HG03159 (cell line): ENCODE measurements at regions not wholly inside any gene's neighbourhood (a gene's known extent, or its start where the extent isn't known, plus 50 kb on each side); places are given as distances from the start of the nearest gene placed in this dataset.
"Not testable (repeated sequence)": the region's sequence is repeated elsewhere in the genome, so short reads cannot be mapped to it uniquely, and the experiment has no call there.

Experiments
- ATAC-seq: cut with Tn5 transposase; IDR thresholded peaks from one replicate; pipeline ENCODE4 v1.9.1; 2021; ENCODE audit warnings: mild to moderate bottlenecking, moderate library complexity; ENCODE audit not compliant: unreplicated experiment

DNA sequence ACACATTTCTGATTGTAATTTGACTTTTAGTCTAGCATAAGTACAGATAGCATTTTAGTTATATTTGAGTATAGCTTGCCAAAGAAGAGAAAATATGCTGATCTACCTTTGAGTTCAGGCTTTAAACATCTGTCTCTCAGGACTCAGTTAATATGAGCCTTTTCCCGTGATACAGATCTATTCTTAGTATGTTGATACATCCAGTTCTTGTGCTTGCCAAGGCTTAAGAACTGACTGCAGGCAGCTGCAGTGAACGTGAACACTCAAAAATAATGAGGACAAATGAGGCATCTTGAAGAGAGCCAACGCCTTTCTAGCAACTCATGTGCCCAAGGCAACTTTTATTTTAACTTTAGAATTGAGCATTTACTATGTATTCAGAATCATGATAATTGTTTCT, 325.5 kb downstream of the SI start:
- ATAC-seq, result no peak

DNA sequence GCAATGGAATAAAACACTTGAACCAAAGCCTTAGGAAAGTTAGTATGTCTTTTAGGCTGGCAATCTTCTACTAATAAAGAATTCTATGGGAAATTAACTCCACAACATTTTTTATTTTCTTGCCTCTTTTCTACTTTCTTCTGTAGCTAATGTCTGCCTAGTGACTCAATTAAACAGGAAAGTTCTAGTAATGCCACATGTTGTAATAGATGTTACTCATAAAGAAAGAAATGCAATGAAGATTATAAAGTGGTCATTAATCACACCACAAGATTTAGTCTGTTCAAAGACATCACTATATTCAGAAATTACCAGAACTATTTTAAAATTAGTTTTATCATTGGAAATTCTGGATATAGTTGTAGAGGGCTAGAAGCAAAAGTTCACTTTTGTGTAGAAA, 329.7 kb downstream of the SI start:
- no peak for ATAC-seq

DNA sequence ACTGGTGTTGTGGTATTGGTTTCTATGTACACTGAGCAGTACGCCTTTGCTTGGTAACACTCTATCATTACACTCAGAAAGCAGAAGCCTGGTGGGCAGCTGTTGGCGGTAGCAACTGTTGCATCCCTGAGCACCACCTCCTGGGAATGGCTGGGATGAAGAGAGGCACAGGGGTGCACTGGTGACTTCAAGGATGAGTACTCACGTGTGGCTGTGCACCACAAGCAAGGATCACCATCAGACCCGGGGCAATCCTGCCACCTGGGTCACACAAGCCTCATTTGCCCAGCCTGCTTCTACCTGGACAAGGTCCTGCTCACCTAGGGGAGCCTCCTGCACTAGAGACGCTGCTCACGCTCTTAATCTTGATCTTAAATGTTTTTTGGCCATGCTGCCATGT, 336.4 kb downstream of the SI start:
- no peak for ATAC-seq

DNA sequence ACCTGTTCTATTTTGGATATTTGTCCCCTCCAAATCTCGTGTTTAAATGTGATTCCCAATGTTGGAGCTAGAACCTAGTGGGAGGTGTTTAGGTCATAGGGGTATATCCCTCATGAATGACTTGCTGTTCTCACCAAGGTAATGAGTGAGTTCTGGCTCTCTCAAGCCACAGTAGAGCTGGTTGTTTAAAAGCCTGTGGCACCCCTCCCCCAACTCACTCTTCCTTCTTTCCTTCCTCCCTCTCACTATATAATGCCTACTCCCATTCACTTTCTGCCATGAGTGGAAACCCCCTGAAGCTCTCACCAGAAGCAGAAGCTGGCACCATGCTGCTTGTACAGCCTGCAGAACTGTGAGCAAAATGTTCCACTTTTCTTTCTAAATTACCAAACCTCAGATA, 341.1 kb downstream of the SI start:
- no peak for ATAC-seq

DNA sequence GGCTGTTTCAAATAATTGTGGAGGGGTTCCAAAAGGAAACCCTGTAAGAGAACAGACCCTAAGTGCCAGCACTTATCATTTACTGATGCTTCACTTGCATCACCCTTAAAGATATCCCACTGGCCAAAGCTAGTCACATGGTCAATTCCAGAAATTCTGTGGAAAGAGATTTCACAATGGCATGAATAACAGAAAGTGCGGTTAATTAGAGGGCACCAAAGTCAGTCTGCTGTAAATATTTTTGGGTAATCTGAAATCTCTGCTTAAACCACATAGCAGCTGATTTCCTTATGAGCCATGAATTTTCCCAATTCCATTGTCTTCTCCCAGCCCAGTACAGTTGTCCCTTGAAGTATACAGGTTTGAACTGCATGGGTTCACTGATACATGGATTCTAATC, 346.1 kb downstream of the SI start:
- ATAC-seq, result no peak

DNA sequence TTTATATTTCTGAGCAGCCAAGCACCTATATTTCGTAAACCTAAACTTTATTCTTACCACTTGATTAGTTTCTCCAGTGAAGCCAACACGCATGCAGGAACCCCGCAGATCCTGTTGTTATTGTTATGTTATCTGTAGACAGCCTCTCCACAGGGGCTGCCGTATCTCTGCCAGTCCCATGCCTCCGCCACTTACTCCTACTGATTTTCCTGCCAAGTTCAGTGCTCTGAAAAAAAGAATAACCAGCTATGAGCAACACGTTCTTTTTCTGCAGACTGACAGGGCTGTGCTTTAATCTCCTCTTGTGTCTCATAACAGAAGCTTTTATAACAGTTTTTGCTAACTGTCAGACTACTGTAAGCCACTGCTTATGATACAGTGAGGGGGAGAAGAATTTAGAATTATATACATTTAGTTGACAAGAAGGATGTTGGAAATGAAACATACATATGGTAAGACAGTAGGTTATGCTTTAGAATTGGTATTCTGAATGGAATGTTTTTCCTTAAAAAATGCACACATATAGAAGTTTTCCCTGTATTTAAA, 347.4 kb downstream of the SI start:
- ATAC-seq, result no peak

DNA sequence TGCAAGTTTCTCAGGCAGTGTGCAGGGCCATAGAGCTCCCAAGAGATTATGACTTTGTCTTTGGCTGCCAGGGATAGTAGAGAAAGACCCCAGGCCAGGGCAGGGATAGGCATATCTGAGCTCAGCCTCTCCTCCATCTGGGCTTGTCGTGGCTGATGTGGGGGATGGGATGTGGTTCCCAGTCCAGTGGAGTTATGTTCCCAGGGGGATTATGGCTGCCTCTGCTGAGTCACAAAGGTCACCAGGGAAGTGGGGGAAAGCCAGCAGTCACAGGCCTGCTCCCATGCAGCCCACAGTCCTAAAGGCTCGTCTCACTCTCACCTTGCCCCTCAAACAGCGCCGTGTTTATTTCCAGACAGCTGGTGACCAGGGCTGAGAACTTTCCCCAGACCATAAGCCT, 354.9 kb downstream of the SI start:
- no peak for ATAC-seq

DNA sequence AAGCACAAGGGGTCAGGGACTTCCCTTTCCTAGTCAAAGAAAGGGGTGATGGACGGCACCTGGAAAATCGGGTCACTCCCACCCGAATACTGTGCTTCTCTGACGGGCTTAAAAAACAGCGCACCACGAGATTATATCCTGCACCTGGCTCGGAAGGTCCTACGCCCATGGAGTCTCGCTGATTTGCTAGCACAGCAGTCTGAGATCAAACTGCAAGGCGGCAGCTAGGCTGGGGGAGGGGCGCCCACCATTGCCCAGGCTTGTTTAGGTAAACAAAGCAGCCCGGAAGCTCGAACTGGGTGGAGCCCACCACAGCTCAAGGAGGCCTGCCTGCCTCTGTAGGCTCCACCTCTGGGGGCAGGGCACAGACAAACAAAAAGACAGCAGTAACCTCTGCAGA, 375.5 kb downstream of the SI start:
- ATAC-seq, result not testable (repeated sequence)

DNA sequence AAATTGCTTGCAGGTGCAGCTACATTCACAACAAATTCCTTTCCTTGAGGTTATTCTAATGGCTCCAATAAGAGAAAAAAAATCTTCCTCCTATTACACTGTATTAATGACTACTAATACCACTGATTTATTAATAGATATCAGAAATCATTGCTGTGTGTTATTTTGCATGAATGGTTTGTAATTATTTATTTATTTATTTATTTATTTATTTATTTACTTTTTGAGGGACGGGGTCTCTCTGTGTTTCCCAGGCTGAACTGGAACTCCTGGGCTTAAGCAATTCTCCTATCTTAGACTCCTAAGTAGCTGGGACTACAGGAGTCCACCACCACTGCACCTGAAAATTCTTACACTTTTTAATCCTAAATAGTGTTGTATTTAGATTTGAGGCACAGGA, 390.4 kb downstream of the SI start:
- ATAC-seq, result no peak

DNA sequence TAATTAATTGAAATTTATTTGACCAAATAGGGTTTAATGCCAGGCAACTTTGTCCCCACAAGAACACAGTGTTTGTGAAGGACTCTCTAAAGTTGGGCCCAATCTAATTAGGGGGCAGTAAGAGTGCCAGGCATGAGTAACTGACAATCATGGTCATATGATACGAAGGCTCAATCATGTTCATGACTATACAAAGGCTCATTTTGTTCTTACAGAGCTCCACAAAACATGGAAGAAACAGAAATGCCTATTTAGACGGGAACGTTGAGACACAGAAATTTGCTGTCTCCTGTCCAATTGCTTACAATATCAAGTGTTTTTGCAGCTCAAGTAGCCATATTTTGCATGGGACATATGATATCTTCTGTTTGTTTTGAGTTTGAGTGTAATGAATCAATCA, 391.1 kb downstream of the SI start:
- ATAC-seq, result no peak

DNA sequence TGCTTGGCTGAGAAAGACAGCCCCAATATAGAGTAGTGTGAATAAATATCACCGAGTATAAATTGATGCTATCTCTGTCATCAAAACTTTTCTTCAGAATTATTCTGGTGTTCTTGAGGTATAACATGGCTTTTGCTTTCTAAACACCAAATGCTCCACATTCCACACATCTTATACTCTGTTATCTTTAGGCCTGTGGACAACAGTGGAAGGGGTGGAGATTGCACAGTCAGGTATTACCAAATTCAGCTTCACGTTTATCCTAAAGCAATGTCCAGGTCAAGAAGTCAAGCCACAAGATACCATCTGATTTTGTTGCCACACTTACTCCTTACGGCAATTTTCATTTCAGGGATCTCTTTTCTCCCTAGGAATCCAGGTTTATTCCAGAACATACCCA, 394.8 kb downstream of the SI start:
- no peak for ATAC-seq

DNA sequence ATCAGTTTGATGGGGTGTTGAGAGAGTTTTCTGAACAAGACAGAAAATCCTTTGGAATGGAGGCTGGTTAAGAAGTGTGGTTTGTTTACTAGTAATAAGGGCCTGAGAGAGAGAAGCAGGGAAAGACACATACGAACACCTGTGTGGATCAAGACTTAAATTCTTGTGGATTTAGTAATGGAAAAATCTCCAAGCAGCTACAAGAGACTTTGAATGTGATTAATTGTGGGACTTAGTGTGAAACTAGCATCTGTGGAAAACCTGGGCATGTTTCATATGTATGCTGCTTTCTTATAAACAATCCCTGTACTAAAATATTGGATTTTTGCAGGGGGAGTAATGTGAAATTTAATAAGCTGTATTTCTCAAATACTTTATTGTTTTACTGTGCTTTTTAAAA, 399.1 kb downstream of the SI start:
- ATAC-seq, result no peak

DNA sequence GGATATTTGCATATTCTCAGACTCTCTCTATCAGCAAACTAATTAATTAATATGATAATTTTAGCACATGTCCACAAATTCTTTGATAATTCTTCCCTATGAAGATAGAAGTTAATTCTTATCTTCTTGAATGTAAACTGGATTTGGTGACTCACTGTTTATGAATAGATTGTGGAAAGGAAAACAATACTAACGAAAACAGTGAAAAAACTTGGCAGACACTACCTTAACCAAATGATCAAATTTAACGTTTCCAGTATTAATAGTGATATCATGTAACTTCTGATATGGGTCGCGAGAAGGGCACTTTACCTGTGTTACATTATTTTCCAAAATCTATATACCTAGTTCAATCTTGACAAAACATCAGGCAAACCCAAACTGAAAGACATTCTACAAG, 401.0 kb downstream of the SI start:
- ATAC-seq, result no peak

DNA sequence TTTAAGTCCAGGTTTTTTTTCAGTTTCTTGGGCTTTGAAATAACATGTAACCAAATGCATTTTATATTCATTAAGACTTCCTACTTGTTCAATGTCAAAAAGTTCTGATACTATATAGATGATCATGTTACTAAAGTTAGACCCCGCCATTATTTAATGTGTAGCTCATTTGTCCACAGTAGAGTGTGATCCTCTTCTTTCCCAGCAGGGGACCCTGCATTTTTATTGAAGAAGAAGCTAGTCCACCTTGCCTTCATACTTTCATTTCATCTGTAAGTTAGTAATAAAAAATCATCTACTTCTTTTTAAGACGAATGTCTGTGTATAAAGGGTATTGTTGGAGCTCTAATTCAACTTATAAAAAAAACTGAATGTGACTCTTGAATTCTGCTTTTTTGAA, 404.6 kb downstream of the SI start:
- ATAC-seq, result no peak

DNA sequence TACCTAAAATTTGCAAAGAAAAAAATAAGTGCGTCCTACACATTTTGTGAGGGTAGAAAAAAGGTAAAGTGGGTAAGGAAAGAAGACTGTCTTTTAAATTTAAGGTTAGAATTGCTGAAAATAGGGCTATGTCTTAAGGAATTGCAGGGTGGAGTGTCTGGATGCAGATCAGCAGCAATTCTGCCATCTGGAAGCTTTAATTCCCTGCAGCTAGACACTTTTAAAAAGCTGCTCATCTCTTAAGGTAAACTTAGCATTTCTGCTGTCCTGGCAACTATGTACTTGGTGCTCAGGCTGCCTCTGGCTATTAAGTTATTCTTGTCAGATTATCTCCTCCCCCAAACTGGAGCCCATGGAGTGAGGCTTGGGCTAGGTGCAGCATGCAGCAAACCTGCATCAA, 420.2 kb downstream of the SI start:
- no peak for ATAC-seq

DNA sequence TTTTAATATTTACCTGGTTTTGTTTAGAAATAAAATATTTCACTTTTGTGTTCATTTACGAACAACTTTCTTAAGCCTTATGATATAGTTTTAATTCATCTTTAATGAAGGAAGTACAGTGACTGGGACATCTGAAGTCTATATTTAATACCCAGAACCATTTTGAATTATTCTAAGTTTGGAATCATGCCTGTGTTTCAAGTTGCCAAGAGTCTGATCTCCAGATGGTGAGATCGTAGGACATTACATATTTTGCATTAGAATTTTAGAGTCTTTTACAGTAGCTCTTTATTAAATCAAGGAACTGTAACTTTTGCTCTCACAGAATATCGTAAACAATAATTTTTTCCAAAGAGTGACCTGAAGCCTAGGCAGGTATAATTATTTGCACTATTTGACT, 420.7 kb downstream of the SI start:
- ATAC-seq, result no peak

DNA sequence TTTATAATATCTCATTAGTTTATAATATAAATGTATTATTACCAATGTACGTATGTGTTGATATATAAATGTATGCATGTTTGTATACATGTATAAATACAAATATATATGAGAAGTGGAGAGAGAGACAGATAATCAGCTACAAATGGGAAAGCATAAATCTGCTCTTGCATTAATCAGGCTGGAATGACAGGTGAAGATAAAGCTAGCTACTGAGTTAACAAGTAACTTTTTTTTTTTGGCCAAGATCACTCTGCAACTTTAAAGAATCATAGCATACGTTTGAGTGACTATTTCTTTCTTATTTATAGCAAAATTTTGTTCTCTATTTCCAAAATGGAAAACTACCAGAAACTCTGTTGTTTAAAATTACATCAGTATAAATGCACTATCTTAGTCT, 422.8 kb downstream of the SI start:
- no peak for ATAC-seq

DNA sequence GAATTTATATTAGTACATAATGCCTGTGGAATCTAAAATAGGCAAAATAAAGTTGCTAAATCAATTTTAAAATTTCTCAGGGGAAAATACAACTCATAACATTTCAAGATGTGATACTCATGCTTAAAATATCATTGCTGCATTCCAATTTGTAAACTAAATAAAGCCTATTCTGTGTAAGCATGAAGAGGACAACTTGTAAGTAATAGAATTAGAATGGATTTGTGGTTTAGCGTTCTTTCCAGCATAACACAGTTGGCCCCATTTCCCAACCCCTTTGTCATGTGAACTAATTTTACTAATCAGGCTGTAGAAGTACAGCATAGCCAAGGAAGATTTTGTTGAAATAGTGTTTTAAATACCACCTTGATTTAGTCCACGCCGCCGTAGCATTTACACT, 437.2 kb downstream of the SI start:
- no peak for ATAC-seq

DNA sequence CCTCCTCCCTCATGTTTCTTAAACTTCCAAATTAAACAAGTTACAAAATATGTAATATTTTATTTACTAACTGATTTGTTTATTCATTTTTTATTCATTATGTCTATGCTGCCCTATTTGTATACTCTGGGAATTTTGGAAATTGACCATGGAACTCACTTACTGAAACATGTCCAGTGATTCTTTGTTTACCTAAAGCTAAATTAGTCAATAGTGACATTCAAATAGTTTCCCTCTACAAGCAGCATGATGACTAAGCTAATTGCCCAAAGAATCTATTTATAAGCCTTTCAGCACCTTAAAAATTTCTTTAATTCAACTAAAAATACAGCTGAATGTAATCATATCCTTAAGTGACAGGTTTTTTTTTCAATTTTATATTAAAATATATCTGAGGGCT, 437.7 kb downstream of the SI start:
- no peak for ATAC-seq

DNA sequence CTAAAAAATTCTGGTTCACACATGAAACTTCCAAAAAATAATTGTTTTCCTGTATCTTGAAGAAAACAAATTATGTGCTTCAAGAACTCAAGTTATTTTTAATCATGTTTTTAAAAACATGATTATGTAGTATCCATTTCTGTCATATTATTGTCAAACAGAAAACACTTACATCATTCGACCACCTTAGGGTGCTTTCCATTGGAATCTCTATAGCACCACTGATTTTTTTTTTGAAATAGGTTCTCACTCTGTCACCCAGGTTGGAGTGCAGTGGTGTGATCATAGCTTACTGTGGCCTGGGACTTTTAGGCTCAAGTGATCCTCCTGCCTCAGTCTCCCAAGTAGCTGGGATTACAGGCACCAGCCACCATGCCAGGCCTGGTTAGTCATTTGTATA, 457.3 kb downstream of the SI start:
- no peak for ATAC-seq

DNA sequence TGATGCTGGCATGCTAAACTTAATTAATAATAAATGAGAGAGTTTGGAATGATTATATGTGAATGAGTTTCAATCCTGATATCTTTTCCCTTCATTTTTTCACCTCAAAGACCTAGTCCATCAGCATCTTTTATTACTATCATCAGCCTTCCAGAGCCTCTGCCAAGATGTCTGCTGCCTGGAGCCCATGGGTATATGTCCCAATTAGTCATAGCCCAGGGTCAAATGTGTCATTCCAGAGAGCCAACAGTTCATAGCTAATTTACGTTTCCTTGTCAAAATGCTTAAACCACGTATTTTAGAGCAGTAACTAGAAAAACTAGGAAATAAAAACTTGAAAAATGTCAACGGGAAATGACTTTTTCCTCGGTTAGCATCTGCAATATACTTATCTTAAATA, 457.9 kb downstream of the SI start:
- no peak for ATAC-seq

DNA sequence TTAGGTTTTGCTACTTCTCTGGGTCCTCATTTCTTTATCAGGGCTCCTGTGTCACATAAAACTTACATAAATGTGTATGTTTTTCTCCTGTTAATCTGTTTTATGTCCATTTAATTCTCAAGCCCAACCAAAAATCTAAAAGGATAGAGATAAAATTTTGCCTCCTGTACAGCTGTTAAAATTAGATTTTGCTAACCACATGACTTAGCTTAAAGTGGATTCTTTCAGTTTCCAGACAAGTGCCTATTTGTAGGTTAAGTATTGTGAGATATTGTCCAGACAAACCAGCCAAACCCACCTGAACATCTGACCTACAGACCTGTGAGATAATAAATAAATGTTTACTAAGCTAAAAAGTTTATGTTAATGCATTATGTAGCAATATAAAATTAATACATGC, 465.5 kb downstream of the SI start:
- no peak for ATAC-seq

DNA sequence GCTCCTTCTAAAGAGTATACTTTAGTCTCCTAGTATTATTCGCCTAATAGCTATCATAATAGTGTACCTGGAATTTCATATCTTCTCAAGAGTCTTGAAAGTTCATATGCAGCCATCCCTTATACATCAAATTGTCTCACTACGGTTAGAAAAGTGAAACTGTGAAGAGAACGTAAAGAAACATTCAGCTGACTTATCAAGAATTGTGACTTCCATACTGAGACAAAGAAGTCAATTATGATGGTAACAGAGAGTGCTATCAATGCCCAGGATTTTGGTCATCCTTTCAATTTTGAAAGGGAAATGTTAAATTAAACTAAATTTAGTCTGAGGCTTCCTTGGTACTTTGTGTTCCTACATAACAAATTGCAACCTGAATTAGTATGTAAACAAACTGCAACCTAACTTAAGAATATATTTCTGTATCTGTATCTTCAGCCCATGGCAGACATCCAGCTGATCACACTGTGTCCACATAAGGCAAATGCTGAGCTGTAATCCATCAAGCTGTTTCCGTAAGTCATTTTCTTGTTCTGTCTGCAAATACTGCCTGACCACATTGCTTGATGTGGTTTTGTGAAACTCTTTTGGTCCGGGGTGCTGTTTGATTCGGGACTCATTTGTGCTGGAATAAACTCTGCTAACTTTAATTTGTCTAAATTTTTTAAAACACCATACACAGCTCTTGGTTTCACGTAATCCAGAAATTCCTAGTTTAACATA, 469.6 kb downstream of the SI start:
- no peak for ATAC-seq
